ENCODE measurements at regions not wholly inside any gene's neighbourhood (a gene's known extent, or its start where the extent isn't known, plus 50 kb on each side); places are given as distances from the start of the nearest gene placed in this dataset.

GRCh38 chr1:57879700-57880099 lies 455.8 kb upstream of the DAB1 start:
- no peaks in the 10 kb centered on the region for H3K36me3 ChIP-seq (replicated peaks; ENCODE audit: insufficient read depth, low read depth)
- no peaks in the 10 kb centered on the region for H3K4me1 ChIP-seq (ENCODE audit: insufficient read depth)
- H3K4me3 ChIP-seq, result no peak overlapping the region
- no peaks in the 10 kb centered on the region for H4K20me1 ChIP-seq (ENCODE audit: insufficient read depth, poor library complexity, severe bottlenecking)
- TF ChIP-seq EZH2 (IDR thresholded peaks at IDR 0.05; ENCODE audit: borderline replicate concordance) (no peak), CTCF (IDR thresholded peaks at IDR 0.05; ENCODE audit: poor library complexity) (no peak), EZH2phosphoT487 (IDR thresholded peaks at IDR 0.05; ENCODE audit: low read depth, severe bottlenecking, unreplicated experiment) (no peak)
- no peaks in the 10 kb centered on the region for H3K9me2 ChIP-seq (replicated peaks; ENCODE audit: insufficient read depth)
- no peaks in the 10 kb centered on the region for H3K27me3 ChIP-seq
- H2AFZ ChIP-seq, result no peak overlapping the region
- DNase-seq (ENCODE audit: low spot score), result no peak
- no peak overlapping the region for H3K4me2 ChIP-seq
- no peaks in the 10 kb centered on the region for H3K79me2 ChIP-seq
- WGBS (ENCODE audit: low lambda C conversion rate, missing lambda C conversion rate), result 81% methylated on average over 3 of the region's 3 CpGs
- H3K27ac ChIP-seq, result no peak overlapping the region
- H3K9me3 ChIP-seq (ENCODE audit: low read depth), result no peaks in the 10 kb centered on the region

- Histone ChIP-seq H2AFZ (no peak overlapping the region), H3K27ac (no peak overlapping the region), H3K4me3 (no peak overlapping the region), H3K9me2 (replicated peaks; ENCODE audit: insufficient read depth) (no peaks in the 10 kb centered on the region), H3K9me3 (ENCODE audit: low read depth) (no peaks in the 10 kb centered on the region), H3K27me3 (no peaks in the 10 kb centered on the region), H3K4me2 (no peak overlapping the region), H3K36me3 (replicated peaks; ENCODE audit: insufficient read depth, low read depth) (no peaks in the 10 kb centered on the region), H3K79me2 (no peaks in the 10 kb centered on the region), H4K20me1 (ENCODE audit: insufficient read depth, poor library complexity, severe bottlenecking) (no peaks in the 10 kb centered on the region), H3K4me1 (ENCODE audit: insufficient read depth) (no peaks in the 10 kb centered on the region)
- no peak for TF ChIP-seq CTCF (IDR thresholded peaks at IDR 0.05; ENCODE audit: poor library complexity)
- no peak for TF ChIP-seq EZH2 (IDR thresholded peaks at IDR 0.05; ENCODE audit: borderline replicate concordance)
- no peak for TF ChIP-seq EZH2phosphoT487 (IDR thresholded peaks at IDR 0.05; ENCODE audit: low read depth, severe bottlenecking, unreplicated experiment)
- peak; percentile 51 for DNase-seq (ENCODE audit: low spot score)
- WGBS (ENCODE audit: low lambda C conversion rate, missing lambda C conversion rate), result 17% methylated on average over 2 of the region's 2 CpGs
Observed at GRCh38 chr1:57874418-57874877, 450.6 kb upstream of the DAB1 start.

GRCh38 chr1:57872913-57873312 lies 449.1 kb upstream of the DAB1 start:
- Histone ChIP-seq H3K27me3 (no peaks in the 10 kb centered on the region), H3K27ac (no peak overlapping the region)

More at GRCh38 chr1:57872913-57873312, 449.1 kb upstream of the DAB1 start:
- Histone ChIP-seq H3K4me2 (no peak overlapping the region), H3K79me2 (no peaks in the 10 kb centered on the region), H2AFZ (no peak overlapping the region), H3K9me3 (ENCODE audit: low read depth) (no peaks in the 10 kb centered on the region), H4K20me1 (ENCODE audit: insufficient read depth, poor library complexity, severe bottlenecking) (no peaks in the 10 kb centered on the region), H3K4me3 (no peak overlapping the region), H3K9me2 (replicated peaks; ENCODE audit: insufficient read depth) (no peaks in the 10 kb centered on the region), H3K36me3 (replicated peaks; ENCODE audit: insufficient read depth, low read depth) (no peaks in the 10 kb centered on the region), H3K4me1 (ENCODE audit: insufficient read depth) (no peaks in the 10 kb centered on the region)
- TF ChIP-seq EZH2phosphoT487 (IDR thresholded peaks at IDR 0.05; ENCODE audit: low read depth, severe bottlenecking, unreplicated experiment) (no peak), EZH2 (IDR thresholded peaks at IDR 0.05; ENCODE audit: borderline replicate concordance) (no peak), CTCF (IDR thresholded peaks at IDR 0.05; ENCODE audit: poor library complexity) (no peak)
- DNase-seq (ENCODE audit: low spot score), result no peak
